Suppressor macrophage (primary cell): ENCODE measurements at regions not wholly inside any gene's neighbourhood (a gene's known extent, or its start where the extent isn't known, plus 50 kb on each side); places are given as distances from the start of the nearest gene placed in this dataset.

ENCODE experiments used
- DNase-seq, 4 experiments: peaks; one replicate each; pipeline ENCODE4 v3.0.0-alpha.2; 2020 to 2022

DNA sequence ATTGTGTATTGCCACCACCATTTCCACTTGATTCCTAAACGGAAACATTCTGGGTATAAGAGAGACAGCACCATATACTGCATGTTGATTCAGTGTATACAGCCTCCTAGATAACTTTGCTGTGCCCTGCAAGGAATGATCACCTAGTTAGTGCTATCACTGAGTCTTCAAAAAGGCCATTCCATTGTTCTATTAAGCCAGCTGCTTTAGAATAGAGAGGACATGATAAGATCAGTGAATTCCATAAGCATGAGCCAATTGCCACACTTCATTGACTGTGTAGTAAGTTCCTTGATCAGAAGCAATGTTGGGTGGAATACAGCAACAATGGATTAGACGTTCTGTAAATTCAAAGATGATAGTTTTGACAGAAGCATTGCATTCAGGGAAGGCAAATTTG, 1047.3 kb downstream of the PCDH18 start:
- no peak for DNase-seq

DNA sequence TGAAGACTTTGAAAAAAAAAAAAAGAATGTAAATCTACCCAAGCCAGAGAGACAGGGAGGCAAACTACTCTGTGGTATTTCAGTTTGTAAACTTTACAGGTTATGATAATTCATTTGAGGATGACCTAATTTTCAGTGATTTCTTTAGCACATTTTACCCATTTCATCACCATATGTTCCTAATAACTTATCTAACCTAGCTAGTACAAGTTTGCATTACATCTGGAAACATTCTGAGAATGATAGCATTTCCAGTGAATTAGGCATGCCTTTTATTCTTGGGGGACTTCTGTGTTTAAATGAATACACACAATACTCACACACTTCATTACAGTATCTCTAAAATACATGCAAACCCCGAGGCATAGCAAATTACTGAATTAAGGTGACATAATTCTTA, 1055.5 kb downstream of the PCDH18 start:
- no peak for DNase-seq

DNA sequence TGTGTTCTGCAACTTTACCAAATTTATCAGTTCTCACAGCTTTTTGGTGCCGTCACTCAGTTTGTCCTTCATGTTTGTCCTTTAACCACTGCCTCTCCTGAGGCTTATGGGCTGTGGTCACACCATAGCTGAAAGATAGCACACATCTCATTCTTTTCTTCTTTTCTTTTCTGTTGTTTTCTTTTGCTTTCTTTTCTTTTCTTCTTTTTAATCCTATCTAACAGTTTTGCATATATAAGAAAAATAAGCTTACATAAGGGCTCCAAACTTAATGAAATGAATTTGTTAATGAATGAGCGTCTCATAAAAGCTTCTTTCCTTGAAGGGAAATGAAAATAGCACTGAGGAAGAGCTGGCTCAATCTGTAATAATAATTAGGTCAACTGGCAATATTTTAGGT, 1061.2 kb downstream of the PCDH18 start:
- no peak for DNase-seq

DNA sequence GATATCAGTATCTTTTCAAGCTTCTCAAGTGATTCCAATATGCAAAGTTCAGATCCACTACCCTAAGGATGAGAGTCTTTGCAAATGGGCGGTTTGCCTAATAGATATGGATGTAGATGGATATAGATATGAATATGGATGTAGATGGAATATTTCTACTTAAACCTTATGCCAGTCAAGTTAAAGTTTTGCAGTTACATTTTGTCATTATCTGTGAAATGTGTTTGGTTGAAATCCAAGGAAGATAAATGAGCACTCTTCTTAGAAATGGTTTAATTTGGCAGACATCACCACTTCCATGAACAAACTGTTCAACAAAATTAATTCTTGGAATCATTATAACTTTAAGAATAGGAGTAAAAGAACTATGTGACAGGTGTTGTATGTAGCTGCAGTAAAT, 1066.6 kb downstream of the PCDH18 start:
- no peak for DNase-seq

DNA sequence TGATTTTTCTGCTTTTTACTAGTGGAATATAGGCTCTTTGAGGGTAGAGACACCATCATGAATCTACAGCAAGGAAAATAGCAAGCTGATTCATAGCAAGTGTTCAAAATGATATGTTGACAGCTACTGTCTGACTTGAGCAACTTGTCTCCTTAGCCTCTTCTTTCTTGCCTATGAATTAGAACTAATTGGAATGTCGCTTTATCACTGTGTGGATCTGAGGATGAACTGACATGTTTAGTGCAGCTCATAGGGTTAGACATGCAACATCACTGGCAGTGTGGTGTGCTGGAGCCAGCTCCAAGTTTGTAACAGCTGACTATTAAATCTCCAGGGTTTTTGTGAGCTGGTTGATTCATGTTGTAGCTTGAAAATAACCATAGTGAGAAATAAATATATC, 1068.4 kb downstream of the PCDH18 start:
- DNase-seq = no peak

DNA sequence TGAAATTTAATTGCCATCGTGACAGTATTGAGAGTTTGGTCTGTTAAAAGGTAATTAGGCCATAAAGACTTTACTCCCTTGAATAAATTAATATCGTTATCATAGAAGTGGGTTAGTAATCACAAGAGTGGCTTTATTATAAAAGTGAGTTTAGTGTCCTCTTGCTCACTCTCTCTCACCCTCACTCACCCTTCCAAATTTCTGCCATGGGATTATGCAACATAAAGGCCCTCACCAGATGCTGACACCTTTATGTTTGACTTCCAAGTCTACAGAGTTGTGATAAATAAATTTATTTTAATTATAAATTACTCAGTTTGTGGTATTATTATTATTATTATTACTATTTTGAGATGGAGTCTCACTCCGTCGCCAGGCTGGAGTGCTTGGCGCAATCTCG, 1070.8 kb downstream of the PCDH18 start:
- DNase-seq = no peak

DNA sequence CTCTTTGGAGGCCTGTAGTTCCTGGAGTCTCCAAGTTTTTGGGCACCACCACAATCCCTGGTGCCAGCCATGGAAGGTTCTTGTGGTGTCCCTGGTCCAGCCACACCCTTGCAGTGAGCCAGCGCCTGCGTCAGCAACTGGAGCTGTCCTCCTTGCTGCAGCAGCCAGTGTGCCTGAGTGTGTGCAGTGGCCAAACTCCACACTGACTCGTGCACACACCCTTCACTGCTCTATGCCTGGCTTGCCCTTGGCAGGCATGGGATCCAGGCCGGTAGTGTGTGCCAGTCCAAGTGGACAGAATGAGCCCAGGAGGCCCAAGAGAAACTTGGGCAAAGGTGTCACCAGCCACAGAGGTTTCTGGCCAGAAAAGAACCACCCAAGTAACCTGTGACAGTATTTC, 1074.0 kb downstream of the PCDH18 start:
- no peak for DNase-seq

DNA sequence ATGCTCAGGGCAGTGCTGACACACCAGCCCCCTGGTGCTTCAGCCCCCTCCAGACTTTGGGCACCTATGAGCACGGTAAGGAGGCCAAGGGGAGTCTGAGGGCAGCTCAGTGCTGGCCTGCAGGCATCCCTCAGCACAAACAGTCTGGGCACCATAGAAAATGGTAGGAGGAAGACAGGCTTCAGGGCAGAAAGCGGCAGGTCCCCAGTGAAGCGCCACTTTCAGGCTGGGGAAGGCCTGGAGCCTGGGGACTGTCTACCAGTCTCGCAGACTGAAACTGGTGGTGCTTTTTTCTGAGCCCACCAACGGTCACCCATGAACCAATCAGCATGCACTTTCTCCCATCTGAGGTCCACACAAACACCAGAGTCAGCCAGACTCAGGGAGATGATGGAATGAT, 1074.7 kb downstream of the PCDH18 start:
- no peak for DNase-seq

DNA sequence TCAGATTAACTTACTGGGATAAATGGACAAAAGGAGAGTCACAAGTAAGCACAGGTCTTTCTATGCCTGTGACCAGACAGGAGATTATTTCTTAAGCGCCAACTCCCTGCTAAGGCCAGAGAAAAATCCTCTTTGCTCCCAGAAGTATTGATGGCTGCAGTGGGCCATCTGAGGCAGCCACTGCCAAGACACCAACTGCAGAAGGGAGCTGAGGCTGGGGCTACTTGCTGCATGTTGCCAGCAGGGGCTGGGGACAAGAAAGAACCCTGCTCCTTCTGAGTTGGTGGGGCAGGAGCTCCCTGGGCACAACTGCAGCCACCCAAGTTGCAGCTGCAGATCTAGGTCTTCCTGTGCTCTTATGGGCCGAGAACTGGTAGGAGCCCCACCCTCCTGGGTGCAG, 1075.3 kb downstream of the PCDH18 start:
- DNase-seq = no peak

DNA sequence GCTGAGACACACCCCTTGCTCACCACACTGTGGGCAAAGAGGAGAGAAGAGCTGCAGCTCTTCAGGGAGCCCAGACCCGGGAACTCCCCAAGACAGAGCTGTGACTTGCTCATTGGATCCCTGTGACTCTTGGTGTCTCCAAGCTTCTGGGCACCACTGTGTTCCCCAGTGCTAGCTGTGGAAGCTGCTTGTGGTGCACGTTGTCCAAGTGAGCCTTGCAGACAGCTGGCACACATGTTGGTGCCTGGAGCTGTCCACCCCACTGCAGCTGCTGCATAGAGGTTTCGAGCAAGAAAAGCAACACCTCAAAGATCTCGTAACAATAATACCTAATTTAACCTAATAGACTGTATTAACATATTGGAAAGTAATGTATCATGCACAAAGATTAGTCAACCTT, 1089.3 kb downstream of the PCDH18 start:
- DNase-seq = no peak

DNA sequence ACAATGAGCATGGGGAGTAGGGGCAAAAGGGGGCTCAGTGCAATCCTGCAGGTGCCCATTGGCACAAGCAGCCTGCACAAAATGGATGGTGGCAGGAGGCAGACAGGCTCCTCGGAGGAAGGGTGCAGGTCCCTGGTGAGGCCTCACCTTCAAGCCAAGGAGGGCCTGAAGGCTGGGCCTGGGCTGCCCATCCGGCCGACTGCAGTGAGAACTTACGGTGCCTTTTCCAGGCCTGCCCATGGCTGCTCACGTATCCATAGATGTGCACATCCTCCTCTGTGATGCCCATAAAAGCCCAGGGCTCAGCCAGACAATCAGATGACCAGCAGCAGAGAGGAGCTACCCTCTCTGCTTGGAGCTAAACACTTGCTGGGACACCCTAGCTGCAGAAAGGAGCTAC, 1089.8 kb downstream of the PCDH18 start:
- DNase-seq = no peak

DNA sequence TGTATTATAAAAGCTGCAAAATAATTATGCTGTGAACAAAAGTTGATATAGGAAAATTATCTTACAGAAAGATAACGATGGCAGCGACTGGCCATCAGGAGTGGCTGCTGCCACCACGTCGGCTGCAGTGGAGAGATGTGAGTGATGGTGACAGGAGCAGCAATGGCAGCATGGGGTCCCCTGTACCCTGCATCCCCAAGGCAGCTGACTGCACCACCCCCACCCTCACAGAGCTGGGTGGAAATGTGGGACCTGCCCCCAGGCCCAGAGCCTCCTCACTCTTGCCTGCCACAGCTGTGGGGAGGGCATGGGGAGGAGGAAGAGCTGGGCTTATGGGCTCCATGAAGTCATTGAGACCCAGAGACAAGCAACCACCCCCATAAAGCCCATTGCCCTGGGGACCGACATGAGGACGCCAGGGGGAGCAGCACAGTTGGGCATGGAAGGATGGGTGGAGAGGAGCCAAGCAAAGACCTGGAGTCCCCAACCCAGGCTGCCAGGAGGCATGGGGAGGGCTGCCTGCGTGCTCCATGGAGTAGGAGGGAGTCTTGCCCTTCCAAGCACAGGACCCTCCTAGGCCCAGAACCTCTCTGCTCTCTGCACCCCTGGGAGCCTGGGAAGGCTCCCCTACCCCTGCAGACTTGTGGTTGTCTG, 1090.5 kb downstream of the PCDH18 start:
- no peak for DNase-seq

DNA sequence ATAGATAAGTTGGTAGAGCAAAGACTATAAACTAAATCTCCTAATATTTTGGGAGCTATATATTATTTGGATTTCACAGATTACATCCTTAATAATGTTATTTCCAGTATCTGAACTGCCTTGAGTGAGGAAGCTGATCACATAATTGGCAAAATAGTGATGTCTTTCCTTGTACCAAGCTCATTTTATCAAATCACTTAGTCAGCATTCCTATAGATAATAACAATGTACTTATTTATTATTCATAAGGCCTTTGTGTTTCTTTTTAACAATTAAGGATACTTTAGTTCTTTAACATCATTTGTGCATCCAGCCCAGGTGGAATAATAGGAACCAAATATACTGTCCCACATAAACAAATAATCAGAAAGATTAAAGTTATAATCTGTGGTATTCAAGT, 1093.6 kb downstream of the PCDH18 start:
- no peak for DNase-seq

DNA sequence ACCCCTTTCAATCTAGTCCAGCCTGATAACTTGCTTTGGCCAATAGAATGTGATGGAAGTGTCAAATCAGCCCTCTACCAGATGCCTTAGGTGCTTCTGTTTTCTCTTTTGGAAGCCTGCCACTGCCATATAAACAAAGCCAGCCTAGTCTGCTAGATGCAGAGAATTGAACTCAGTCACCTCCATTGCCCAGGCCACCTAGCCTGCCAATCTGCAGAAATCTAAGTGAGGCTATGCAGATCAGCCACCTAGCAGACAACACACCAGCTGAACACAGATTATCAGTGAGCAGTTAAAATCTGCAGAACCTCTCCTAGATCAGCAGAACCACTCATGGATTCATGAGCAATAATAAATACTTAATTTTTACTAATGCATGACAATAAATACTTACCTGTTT, 1108.2 kb downstream of the PCDH18 start:
- DNase-seq = no peak

DNA sequence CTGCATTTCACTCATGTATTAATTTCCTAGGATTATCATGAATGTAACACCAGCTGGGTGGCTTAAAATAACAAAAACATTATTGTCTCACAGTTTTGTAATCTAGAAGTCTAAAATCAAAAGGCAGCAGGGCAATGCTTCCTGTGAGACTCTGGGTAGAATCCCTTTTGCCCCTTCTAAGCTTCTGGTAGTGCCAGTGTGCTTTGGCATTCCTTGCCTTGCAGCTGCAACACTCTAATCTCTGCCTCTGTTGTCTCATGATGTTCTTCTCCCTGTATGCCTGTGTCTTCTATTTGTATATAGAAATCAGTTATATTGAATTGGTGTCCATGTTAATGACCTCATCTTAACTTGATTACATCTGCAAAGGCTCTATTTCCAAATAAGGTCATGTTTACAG, 1117.3 kb downstream of the PCDH18 start:
- DNase-seq = no peak

DNA sequence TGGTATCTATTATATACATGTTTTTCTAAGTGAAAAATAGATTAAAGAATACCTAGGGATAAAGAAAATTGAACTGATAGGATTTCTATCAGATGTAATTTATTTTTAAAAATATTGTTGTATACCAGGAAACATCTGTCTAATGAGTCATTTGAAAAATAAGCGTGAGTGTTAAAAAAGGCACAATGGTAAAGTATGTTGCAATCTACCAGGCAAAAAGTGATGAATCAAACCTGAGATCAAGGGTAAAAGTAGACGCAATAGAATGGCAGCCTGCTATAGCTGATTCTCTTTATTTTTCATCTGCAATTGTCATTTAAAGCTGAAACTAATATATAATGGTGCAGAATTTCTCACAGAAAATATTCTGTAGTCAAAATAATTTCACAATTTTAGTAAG, 1119.6 kb downstream of the PCDH18 start:
- DNase-seq = no peak

DNA sequence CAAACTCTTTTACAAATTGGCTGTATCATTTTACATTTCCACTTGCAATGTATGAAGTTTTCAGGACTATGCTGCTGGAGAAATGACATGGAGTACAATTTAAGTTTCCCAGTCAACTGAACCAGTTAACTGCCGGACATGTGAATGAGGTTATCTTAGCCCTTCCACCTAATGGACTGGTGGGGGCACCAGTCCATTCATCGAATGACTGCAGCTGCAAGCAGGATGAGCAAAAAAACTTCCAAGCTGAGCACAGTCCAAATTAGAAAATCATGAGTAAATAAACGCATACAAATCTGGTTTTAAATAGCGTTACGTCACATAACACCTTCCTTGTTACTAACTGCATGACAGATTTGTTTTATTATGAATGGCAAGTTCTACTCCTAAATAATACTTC, 1131.5 kb downstream of the PCDH18 start:
- DNase-seq = no peak

DNA sequence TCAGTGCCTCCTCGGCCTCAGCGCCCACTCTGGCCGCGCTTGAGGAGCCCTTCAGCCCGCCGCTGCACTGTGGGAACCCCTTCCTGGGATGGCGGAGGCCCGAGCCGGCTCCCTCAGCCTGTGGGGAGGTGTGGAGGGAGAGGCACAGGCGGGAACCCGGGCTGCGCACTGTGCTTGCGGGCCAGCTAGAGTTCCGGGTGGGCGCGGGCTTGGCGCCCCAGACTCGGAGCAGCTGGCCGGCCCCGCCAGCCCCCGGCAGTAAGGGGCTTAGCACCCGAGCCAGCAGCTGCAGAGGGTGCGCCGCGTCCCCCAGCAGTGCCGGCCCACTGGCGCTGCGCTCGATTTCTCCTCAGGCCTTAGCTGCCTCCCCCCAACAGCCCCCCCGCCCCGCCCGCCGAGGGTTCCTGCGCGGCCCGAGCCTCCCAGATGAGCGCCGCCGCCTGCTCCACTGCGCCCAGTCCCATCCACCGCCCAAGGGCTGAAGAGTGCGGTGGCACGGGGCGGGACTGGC, 1137.0 kb downstream of the PCDH18 start:
- no peak for DNase-seq

DNA sequence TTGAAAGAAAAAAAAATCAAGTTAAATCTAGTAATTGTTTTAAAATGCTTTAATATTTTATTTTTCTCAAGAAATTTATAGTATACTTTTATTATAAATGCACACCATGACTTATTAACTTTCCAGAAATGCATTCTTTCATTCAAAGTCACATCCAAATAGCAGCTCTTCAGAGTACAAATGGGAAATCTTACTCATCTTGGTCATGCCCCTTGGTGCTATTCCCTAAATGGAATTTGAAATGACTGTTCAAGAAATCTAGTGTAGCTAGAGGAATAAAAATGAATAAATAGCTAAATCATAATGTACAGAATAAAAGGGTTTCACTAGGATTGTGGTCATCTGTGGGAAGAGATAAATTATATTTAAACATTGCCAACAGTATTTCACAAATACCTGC, 1139.7 kb downstream of the PCDH18 start:
- no peak for DNase-seq

DNA sequence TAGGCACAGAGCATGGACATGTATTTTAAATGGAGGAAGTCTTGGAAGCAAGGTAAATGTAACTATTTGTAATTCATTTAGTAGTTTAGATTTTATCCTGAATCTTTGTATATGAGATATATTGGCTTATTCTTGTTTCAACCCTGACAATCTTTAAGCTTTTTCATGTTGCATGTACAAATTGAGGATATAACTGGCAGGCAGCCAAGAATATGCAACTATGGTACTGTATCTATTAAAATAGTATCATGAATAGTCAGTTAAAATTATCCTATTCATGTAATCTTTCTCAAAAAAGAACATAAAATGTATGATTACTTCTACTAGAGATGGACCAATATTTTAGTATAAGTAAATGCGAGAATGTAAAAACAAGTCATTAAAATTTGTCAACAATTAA, 1141.5 kb downstream of the PCDH18 start:
- no peak for DNase-seq

DNA sequence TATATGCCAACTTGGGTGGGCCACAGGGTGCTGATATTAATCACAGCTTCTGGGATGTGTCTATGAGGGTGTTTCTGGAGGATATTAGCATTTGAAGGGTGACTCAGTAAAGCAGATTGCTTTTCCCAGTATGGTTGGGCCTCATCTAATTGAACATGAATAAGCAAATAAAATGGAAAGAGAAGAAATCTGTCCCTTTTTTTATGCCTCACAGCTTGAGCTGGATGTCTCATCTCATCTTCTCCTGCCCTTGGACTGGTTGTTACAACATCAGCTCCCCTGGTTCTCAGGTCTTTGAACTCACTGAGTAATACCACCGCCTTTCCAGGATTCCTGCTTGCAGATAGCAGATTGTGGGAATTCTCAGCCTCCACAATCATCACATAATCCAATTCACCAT, 1149.2 kb downstream of the PCDH18 start:
- DNase-seq = no peak

DNA sequence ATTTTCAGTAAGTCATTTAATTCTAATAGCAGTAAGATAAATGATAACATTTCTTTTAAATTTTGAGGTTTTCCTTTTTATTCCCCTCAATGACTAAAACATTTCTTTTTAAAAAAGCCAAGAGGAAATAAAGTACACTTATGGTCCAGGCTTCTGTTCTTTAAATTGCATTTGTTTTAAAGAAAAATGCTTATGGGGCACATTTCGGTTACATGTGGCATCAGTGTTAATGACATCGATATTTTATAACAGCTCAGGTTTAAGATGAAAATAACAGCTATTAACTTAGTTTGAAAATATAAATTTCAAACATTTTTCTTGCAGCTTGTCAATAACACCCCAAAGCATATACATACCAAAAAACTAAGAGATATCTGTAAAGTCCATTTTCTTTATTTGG, 1161.1 kb downstream of the PCDH18 start:
- no peak for DNase-seq

DNA sequence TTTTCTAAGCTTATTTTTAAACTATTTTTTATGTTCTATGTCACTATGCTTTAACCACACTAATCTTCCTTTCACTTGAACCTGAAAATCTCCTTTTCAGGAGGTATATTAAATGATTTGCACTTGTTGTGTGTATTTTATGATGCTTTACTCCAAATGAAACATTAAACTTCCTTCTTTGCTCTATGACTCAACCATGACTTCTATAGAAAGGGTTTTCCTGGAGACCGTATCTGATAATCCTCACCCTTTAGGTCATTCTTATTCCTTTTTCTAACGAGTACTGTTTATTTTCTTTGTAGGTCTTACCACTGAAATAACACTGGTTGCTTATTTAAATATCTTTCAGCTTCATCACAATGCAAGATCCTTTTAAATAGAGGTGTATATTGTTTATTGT, 1163.2 kb downstream of the PCDH18 start:
- no peak for DNase-seq

DNA sequence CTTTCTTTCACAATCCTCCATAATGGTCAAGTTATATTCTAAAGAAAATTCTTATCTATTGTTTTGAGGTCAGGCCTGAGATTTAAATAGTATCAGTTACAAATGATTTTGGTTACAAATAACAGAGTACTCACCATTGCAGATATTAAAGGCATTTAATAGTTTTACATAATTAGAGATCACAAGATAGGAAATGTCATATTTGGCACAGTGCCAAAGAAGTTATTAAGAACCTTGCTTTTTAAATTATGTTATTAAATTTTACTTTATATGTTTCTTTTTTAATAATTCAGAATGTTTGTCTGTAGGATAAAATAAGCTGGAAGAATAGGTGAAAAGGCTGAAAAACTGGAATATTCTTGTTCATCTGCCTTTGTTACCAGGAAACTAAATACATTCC, 1174.7 kb downstream of the PCDH18 start:
- no peak for DNase-seq

DNA sequence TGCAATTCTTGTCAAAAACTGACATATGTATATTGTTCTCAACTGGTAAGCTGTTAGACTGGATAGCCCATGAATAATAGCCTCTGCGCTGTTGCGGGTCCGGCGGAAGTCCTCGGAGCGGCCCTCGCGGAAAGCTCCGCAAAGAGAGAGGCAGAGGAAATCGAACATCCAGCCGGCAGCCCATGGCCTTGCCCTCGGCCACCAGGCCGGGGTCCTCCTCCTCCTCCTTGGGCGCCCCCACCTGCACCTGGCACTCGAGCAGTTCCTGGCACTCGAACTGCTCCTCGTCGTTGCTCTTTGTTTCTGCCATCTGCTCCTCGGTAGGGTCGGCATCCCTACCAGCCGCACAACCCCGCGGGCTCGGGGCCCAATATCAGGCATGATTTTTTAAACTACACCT, 1176.3 kb downstream of the PCDH18 start:
- DNase-seq = no peak
